ENCODE measurements at regions not wholly inside any gene's neighbourhood (a gene's known extent, or its start where the extent isn't known, plus 50 kb on each side); places are given as distances from the start of the nearest gene placed in this dataset.

GRCh38 chr6:156699017-156699421, 78.2 kb upstream of the ARID1B start:
- TF ChIP-seq EZH2 (IDR thresholded peaks at IDR 0.05; ENCODE audit: borderline replicate concordance, insufficient read depth, low read length, poor library complexity, severe bottlenecking) (no peak), EP300 (conservative IDR thresholded peaks at IDR 0.05; ENCODE audit: poor library complexity, severe bottlenecking) (no peak)

Data from neural cell (in vitro differentiated cells).